ENCODE measurements at regions not wholly inside any gene's neighbourhood (a gene's known extent, or its start where the extent isn't known, plus 50 kb on each side); places are given as distances from the start of the nearest gene placed in this dataset.

DNA sequence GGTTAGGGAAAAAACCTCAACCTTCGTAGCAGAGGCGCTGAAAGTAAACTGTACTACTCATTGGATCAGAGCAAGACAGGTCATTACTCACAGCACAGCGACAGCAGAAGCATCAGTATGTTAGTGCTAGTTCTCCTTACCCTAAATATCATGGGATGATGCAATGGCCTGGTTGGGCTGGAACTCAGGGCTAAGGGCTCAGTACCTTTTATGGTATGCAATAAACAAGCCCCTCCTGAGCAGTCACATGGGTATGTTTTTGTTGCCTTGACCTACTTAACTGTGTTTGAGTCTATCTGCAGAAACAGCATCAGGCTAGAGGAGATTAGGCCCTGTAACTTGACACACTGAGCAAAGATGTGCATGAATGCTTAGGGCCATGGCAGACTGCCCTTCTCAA, 369.4 kb upstream of the IMPG1 start:
- TF ChIP-seq, protein P1, sequence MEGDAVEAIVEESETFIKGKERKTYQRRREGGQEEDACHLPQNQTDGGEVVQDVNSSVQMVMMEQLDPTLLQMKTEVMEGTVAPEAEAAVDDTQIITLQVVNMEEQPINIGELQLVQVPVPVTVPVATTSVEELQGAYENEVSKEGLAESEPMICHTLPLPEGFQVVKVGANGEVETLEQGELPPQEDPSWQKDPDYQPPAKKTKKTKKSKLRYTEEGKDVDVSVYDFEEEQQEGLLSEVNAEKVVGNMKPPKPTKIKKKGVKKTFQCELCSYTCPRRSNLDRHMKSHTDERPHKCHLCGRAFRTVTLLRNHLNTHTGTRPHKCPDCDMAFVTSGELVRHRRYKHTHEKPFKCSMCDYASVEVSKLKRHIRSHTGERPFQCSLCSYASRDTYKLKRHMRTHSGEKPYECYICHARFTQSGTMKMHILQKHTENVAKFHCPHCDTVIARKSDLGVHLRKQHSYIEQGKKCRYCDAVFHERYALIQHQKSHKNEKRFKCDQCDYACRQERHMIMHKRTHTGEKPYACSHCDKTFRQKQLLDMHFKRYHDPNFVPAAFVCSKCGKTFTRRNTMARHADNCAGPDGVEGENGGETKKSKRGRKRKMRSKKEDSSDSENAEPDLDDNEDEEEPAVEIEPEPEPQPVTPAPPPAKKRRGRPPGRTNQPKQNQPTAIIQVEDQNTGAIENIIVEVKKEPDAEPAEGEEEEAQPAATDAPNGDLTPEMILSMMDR (optimal IDR thresholded peaks at IDR 0.05 in 1 of 3, IDR thresholded peaks at IDR 0.05 in 1 of 3, conservative IDR thresholded peaks at IDR 0.05 in 1 of 3; ENCODE audit: extremely low read depth in 1 of 3, insufficient read depth in 2 of 3, low read length in 3 of 3) = no peak
- no peak for TF ChIP-seq EZH2 (IDR thresholded peaks at IDR 0.05; ENCODE audit: low read length)

All from keratinocyte (primary cell).